ENCODE measurements at regions not wholly inside any gene's neighbourhood (a gene's known extent, or its start where the extent isn't known, plus 50 kb on each side); places are given as distances from the start of the nearest gene placed in this dataset.

DNA sequence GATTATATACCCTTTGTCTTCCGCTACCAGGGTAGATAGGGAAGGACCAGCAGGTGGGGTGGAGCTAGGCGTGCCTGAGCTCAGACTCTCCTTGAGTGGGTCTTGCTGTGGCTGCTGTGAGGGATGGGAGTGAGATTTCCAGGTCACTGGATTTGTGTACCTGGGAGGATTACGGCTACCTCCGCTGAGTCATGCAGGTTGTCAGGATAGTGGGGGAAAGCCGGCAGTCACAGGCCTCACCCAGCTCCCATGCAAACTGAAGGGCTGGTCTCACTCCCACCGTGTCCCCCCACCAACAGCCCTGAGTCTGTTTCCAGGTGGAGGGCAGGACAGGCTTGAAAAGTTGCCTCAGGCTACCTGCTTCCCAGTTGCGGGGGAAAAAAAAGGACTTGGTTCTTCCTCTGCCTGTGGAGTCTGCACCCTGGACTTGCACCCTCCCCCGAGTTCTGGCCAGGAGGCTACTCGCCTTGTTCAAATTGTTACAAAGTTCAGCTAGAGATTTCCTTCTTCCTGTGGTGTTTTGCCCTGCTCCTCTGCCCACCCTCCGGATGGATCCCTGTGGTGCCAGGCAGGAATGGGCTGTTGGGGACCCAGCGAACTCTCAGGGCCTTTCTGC is 268.3 kb downstream of the VAPA start:
- Mint-ChIP-seq H3K27ac (peak overlapping the region; percentile 86), H3K36me3 (ENCODE audit: low read depth) (no peaks in the 10 kb centered on the region), H3K27me3 (ENCODE audit: insufficient read depth, low read depth, poor library complexity) (peaks cover 4% of the 10 kb centered on the region), H3K9me3 (no peaks in the 10 kb centered on the region; the same call in 2 of the 3 replicates), H3K4me1 (peaks cover 13% of the 10 kb centered on the region), H3K4me3 (no peak overlapping the region)
- Histone ChIP-seq H3K79me2 (replicated peaks; ENCODE audit: insufficient read depth) (no peaks in the 10 kb centered on the region), H3F3A (replicated peaks; ENCODE audit: low read depth) (no peaks in the 10 kb centered on the region), H3K4me2 (no peak overlapping the region), H3K27ac (ENCODE audit: low read depth) (no peak overlapping the region), H3K27me3 (ENCODE audit: insufficient read depth) (no peaks in the 10 kb centered on the region), H3K4me1 (ENCODE audit: insufficient read depth) (peaks cover 3% of the 10 kb centered on the region; the same call in 1 of the 2 replicates), H3K36me3 (ENCODE audit: insufficient read depth) (no peaks in the 10 kb centered on the region), H3K9me2 (ENCODE audit: insufficient read depth) (peaks cover 7% of the 10 kb centered on the region; the same call in 1 of the 2 replicates), H3K4me3 (no peak overlapping the region), H2AFZ (peak overlapping the region; percentile 97), H4K20me1 (replicated peaks; ENCODE audit: insufficient read depth) (no peaks in the 10 kb centered on the region)
- TF ChIP-seq, protein P1, sequence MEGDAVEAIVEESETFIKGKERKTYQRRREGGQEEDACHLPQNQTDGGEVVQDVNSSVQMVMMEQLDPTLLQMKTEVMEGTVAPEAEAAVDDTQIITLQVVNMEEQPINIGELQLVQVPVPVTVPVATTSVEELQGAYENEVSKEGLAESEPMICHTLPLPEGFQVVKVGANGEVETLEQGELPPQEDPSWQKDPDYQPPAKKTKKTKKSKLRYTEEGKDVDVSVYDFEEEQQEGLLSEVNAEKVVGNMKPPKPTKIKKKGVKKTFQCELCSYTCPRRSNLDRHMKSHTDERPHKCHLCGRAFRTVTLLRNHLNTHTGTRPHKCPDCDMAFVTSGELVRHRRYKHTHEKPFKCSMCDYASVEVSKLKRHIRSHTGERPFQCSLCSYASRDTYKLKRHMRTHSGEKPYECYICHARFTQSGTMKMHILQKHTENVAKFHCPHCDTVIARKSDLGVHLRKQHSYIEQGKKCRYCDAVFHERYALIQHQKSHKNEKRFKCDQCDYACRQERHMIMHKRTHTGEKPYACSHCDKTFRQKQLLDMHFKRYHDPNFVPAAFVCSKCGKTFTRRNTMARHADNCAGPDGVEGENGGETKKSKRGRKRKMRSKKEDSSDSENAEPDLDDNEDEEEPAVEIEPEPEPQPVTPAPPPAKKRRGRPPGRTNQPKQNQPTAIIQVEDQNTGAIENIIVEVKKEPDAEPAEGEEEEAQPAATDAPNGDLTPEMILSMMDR (conservative IDR thresholded peaks at IDR 0.05; ENCODE audit: low read depth in 2 of 2), result no peak
- no peak for TF ChIP-seq ZNF331 (CRISPR knock-in tag; IDR thresholded peaks at IDR 0.05; ENCODE audit: low read depth)
- TF ChIP-seq CREB1 (CRISPR knock-in tag; IDR thresholded peaks at IDR 0.05; ENCODE audit: low read depth), result no peak
- TF ChIP-seq, protein P2, sequence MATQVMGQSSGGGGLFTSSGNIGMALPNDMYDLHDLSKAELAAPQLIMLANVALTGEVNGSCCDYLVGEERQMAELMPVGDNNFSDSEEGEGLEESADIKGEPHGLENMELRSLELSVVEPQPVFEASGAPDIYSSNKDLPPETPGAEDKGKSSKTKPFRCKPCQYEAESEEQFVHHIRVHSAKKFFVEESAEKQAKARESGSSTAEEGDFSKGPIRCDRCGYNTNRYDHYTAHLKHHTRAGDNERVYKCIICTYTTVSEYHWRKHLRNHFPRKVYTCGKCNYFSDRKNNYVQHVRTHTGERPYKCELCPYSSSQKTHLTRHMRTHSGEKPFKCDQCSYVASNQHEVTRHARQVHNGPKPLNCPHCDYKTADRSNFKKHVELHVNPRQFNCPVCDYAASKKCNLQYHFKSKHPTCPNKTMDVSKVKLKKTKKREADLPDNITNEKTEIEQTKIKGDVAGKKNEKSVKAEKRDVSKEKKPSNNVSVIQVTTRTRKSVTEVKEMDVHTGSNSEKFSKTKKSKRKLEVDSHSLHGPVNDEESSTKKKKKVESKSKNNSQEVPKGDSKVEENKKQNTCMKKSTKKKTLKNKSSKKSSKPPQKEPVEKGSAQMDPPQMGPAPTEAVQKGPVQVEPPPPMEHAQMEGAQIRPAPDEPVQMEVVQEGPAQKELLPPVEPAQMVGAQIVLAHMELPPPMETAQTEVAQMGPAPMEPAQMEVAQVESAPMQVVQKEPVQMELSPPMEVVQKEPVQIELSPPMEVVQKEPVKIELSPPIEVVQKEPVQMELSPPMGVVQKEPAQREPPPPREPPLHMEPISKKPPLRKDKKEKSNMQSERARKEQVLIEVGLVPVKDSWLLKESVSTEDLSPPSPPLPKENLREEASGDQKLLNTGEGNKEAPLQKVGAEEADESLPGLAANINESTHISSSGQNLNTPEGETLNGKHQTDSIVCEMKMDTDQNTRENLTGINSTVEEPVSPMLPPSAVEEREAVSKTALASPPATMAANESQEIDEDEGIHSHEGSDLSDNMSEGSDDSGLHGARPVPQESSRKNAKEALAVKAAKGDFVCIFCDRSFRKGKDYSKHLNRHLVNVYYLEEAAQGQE (IDR thresholded peaks at IDR 0.05; ENCODE audit: unreplicated experiment), result no peak
- TF ChIP-seq STAT1 (IDR thresholded peaks at IDR 0.05; ENCODE audit: unreplicated experiment), result no peak
- ATAC-seq, result no peak; the same call in 2 of the 3 replicates
- DNase-seq (ENCODE audit: low spot score), result no peak

DNA sequence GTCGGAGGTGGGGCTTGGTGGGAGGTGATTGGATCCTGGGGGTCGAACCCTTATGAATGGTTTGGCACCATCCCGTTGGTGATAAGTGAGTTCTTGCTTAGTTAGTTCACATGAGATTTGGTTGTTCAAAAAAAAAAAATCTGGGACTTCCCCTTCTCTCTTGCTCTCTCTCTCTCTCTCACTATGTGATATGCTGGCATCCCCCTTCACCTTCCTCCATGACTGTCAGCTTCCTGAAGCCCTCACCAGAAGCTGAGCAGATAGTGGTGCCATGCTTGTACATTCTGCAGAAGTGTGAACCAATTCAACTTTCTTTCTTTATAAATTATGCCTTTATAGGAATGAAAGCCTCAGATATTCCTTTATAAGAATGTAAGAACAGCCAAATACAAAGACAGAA is 269.7 kb upstream of the APCDD1 start:
- Histone ChIP-seq H3K9me2 (ENCODE audit: insufficient read depth) (0 out of 2 replicates have a peak, but pooled peaks cover 4% of the 10 kb centered on the region), H3K4me3 (no peak overlapping the region), H2AFZ (no peak overlapping the region; the same call in 1 of the 2 replicates), H3K36me3 (ENCODE audit: insufficient read depth) (no peaks in the 10 kb centered on the region), H3F3A (replicated peaks; ENCODE audit: low read depth) (no peaks in the 10 kb centered on the region), H3K27ac (ENCODE audit: low read depth) (no peak overlapping the region), H3K27me3 (ENCODE audit: insufficient read depth) (no peaks in the 10 kb centered on the region), H3K4me2 (no peak overlapping the region), H3K4me1 (ENCODE audit: insufficient read depth) (peaks cover 3% of the 10 kb centered on the region; the same call in 1 of the 2 replicates), H3K79me2 (replicated peaks; ENCODE audit: insufficient read depth) (no peaks in the 10 kb centered on the region), H4K20me1 (replicated peaks; ENCODE audit: insufficient read depth) (no peaks in the 10 kb centered on the region)
- no peak overlapping the region for H3K4me3 Mint-ChIP-seq
- DNase-seq (ENCODE audit: low spot score), result no peak
- peaks cover 5% of the 10 kb centered on the region for H3K27me3 Mint-ChIP-seq (ENCODE audit: insufficient read depth, low read depth, poor library complexity)
- no peaks in the 10 kb centered on the region for H3K36me3 Mint-ChIP-seq (ENCODE audit: low read depth)
- ATAC-seq, result no peak
- H3K9me3 Mint-ChIP-seq, result no peaks in the 10 kb centered on the region; the same call in 2 of the 3 replicates
- H3K4me1 Mint-ChIP-seq, result peaks cover 13% of the 10 kb centered on the region
- no peak overlapping the region for H3K27ac Mint-ChIP-seq
- TF ChIP-seq NANOG (IDR thresholded peaks at IDR 0.05; ENCODE audit: borderline replicate concordance), result no peak
- TF ChIP-seq, protein P3, sequence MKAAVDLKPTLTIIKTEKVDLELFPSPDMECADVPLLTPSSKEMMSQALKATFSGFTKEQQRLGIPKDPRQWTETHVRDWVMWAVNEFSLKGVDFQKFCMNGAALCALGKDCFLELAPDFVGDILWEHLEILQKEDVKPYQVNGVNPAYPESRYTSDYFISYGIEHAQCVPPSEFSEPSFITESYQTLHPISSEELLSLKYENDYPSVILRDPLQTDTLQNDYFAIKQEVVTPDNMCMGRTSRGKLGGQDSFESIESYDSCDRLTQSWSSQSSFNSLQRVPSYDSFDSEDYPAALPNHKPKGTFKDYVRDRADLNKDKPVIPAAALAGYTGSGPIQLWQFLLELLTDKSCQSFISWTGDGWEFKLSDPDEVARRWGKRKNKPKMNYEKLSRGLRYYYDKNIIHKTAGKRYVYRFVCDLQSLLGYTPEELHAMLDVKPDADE (IDR thresholded peaks at IDR 0.05), result no peak
- no peak for TF ChIP-seq ZNF331 (CRISPR knock-in tag; IDR thresholded peaks at IDR 0.05; ENCODE audit: low read depth)
- TF ChIP-seq, protein P2 (IDR thresholded peaks at IDR 0.05; ENCODE audit: unreplicated experiment), result no peak
- TF ChIP-seq ZNF114 (CRISPR knock-in tag; IDR thresholded peaks at IDR 0.05), result no peak
- TF ChIP-seq, protein P1 (conservative IDR thresholded peaks at IDR 0.05; ENCODE audit: low read depth in 2 of 2), result no peak
- TF ChIP-seq CREB1 (CRISPR knock-in tag; IDR thresholded peaks at IDR 0.05; ENCODE audit: low read depth), result no peak
- TF ChIP-seq EZH2 (IDR thresholded peaks at IDR 0.05; ENCODE audit: low read depth, unreplicated experiment), result no peak
